GM12865 (cell line): ENCODE measurements at regions not wholly inside any gene's neighbourhood (a gene's known extent, or its start where the extent isn't known, plus 50 kb on each side); places are given as distances from the start of the nearest gene placed in this dataset.

Source experiments
- DNase-seq: peaks from one replicate; pipeline ENCODE4 v3.0.0; 2010; ENCODE audit warnings: low read depth
- H3K4me3 ChIP-seq: 2 replicates; pipeline ENCODE4 v1.5.1; 2011; ENCODE audit warnings: mild to moderate bottlenecking, low read depth, low read length, control low read depth
- CTCF ChIP-seq: IDR thresholded peaks from 2 replicates; pipeline ENCODE4 v1.5.1; 2011; ENCODE audit warnings: low read length, control low read depth, low read depth, inconsistent platforms; ENCODE audit not compliant: insufficient read depth; ENCODE audit errors: missing control alignments

DNA sequence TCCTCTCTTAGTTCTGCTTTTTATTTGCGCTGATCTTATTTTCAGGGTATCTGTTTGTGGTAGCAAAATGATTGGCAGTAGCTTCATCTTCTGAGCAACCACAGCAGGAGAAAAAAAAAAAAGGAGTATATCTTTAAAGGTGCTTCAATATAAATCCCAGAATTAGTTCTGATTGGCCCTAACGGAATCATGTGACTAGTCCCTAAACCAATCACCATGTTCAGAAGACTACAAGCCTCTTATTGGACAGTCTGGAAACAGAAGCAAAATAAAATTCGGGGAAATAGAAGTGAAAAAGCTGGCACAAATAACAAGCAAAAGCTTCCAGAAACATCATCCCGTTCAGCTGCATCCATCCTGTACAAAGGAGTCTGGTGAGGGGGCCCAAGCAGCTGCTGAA lies 49.9 kb upstream of the PTPRO start:
- H3K4me3 ChIP-seq, result no peak overlapping the region
- TF ChIP-seq CTCF, result no peak
- peak; percentile 8 for DNase-seq
